Right kidney (tissue), 1 donor: ENCODE measurements at regions not wholly inside any gene's neighbourhood (a gene's known extent, or its start where the extent isn't known, plus 50 kb on each side); places are given as distances from the start of the nearest gene placed in this dataset.
"Not testable (repeated sequence)": the region's sequence is repeated elsewhere in the genome, so short reads cannot be mapped to it uniquely, and the experiment has no call there.

ENCODE experiments used
- DNase-seq: peaks from one replicate; pipeline ENCODE4 v3.0.0-alpha.2; 2016

GRCh38 chr4:59615316-59615715 lies 1584.8 kb upstream of the ADGRL3 start:
- no peak for DNase-seq

- no peak for DNase-seq
Observed at GRCh38 chr4:59629348-59629747, 1570.8 kb upstream of the ADGRL3 start.

- no peak for DNase-seq
Observed at GRCh38 chr4:59630235-59630634, 1569.9 kb upstream of the ADGRL3 start.

GRCh38 chr4:59630922-59631321 lies 1569.2 kb upstream of the ADGRL3 start:
- DNase-seq: no peak

GRCh38 chr4:59637596-59637995 lies 1562.5 kb upstream of the ADGRL3 start:
- no peak for DNase-seq

- no peak for DNase-seq
Observed at GRCh38 chr4:59643682-59644081, 1556.4 kb upstream of the ADGRL3 start.

- DNase-seq: no peak
Observed at GRCh38 chr4:59644765-59645164, 1555.4 kb upstream of the ADGRL3 start.

- DNase-seq: no peak
Observed at GRCh38 chr4:59646082-59646481, 1554.0 kb upstream of the ADGRL3 start.

- DNase-seq: no peak
Observed at GRCh38 chr4:59647011-59647410, 1553.1 kb upstream of the ADGRL3 start.

- DNase-seq: no peak
Observed at GRCh38 chr4:59647500-59647899, 1552.6 kb upstream of the ADGRL3 start.

GRCh38 chr4:59650861-59651260 lies 1549.3 kb upstream of the ADGRL3 start:
- no peak for DNase-seq

- DNase-seq: no peak
Observed at GRCh38 chr4:59655996-59656395, 1544.1 kb upstream of the ADGRL3 start.

- DNase-seq: no peak
Observed at GRCh38 chr4:59664771-59665170, 1535.4 kb upstream of the ADGRL3 start.

- DNase-seq: no peak
Observed at GRCh38 chr4:59666645-59667044, 1533.5 kb upstream of the ADGRL3 start.

- DNase-seq: no peak
Observed at GRCh38 chr4:59671037-59671436, 1529.1 kb upstream of the ADGRL3 start.

GRCh38 chr4:59676389-59676788 lies 1523.7 kb upstream of the ADGRL3 start:
- no peak for DNase-seq

GRCh38 chr4:59676992-59677391 lies 1523.1 kb upstream of the ADGRL3 start:
- DNase-seq: not testable (repeated sequence)

GRCh38 chr4:59685626-59686025 lies 1514.5 kb upstream of the ADGRL3 start:
- DNase-seq: no peak

GRCh38 chr4:59689149-59689548 lies 1511.0 kb upstream of the ADGRL3 start:
- no peak for DNase-seq

GRCh38 chr4:59695355-59696053 lies 1504.6 kb upstream of the ADGRL3 start:
- DNase-seq: no peak

- no peak for DNase-seq
Observed at GRCh38 chr4:59698041-59698440, 1502.1 kb upstream of the ADGRL3 start.

GRCh38 chr4:59700651-59701050 lies 1499.5 kb upstream of the ADGRL3 start:
- DNase-seq: no peak

GRCh38 chr4:59704616-59705015 lies 1495.5 kb upstream of the ADGRL3 start:
- no peak for DNase-seq

- DNase-seq: no peak
Observed at GRCh38 chr4:59712470-59712869, 1487.7 kb upstream of the ADGRL3 start.

GRCh38 chr4:59724286-59724685 lies 1475.8 kb upstream of the ADGRL3 start:
- not testable (repeated sequence) for DNase-seq
